ENCODE measurements at regions not wholly inside any gene's neighbourhood (a gene's known extent, or its start where the extent isn't known, plus 50 kb on each side); places are given as distances from the start of the nearest gene placed in this dataset.

GRCh38 chrX:93598076-93598475, 75.3 kb downstream of the NAP1L3 start:
- no peaks in the 10 kb centered on the region for H3K36me3 ChIP-seq (replicated peaks; ENCODE audit: control insufficient read depth, insufficient read depth, low read length)
- no peak overlapping the region for H3K4me3 ChIP-seq (ENCODE audit: insufficient read depth, low read depth, low read length)
- no peak for DNase-seq
- H3K27me3 ChIP-seq (ENCODE audit: control insufficient read depth, insufficient read depth, low read length) = no peaks in the 10 kb centered on the region

- H3K4me3 ChIP-seq (ENCODE audit: insufficient read depth, low read depth, low read length) = no peak overlapping the region
- no peaks in the 10 kb centered on the region for H3K27me3 ChIP-seq (ENCODE audit: control insufficient read depth, insufficient read depth, low read length)
- H3K36me3 ChIP-seq (replicated peaks; ENCODE audit: control insufficient read depth, insufficient read depth, low read length) = no peaks in the 10 kb centered on the region
- no peak for DNase-seq
These were observed 78.6 kb downstream of the NAP1L3 start for GRCh38 chrX:93594780-93595179.

DNA sequence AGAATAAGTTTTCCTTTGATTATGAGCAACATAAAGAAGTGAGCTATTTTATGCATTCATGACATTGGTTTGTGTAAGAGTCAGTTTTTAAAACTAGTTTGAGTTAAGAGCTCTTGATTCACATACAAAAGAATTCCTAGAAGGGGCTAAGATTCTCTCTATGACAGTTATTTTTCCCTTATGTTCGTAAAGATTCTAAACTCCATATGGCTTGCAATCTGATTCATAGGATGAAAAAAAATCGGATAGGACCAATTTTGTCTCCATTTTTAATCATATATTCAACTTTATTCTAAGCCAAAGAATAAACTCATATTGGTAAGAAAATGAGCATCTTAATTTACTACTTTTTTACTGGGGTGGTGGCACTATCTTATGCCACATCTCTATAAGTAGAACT, 79.4 kb downstream of the NAP1L3 start:
- no peak overlapping the region for H3K4me3 ChIP-seq (ENCODE audit: insufficient read depth, low read depth, low read length)
- H3K36me3 ChIP-seq (replicated peaks; ENCODE audit: control insufficient read depth, insufficient read depth, low read length) = no peaks in the 10 kb centered on the region
- DNase-seq = no peak

DNA sequence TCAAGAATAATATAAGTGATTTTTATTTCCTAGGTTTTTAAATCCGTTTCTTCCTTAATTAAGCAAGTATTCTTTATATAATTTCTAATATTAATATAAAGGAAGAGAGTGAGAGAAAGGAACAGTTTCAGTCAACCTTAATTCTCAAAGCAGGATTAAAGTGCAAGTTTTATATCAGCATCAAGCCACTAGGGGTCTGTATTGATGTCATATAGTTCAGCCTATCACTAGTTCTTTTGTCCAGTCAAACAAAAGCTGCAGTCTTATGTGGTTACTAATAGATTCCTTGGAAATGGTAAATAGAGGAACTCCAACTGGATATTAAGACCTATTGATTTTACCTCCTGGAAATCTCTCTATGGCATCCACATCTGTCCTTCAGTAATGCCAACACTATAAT, 82.0 kb downstream of the NAP1L3 start:
- Histone ChIP-seq H3K36me3 (replicated peaks; ENCODE audit: control insufficient read depth, insufficient read depth, low read length) (no peaks in the 10 kb centered on the region), H3K27me3 (ENCODE audit: control insufficient read depth, insufficient read depth, low read length) (no peaks in the 10 kb centered on the region), H3K4me3 (ENCODE audit: insufficient read depth, low read depth, low read length) (no peak overlapping the region)
- peak; percentile 28 for DNase-seq

More for the DNA sequence above, 79.4 kb downstream of the NAP1L3 start:
- no peaks in the 10 kb centered on the region for H3K27me3 ChIP-seq (ENCODE audit: control insufficient read depth, insufficient read depth, low read length)

DNA sequence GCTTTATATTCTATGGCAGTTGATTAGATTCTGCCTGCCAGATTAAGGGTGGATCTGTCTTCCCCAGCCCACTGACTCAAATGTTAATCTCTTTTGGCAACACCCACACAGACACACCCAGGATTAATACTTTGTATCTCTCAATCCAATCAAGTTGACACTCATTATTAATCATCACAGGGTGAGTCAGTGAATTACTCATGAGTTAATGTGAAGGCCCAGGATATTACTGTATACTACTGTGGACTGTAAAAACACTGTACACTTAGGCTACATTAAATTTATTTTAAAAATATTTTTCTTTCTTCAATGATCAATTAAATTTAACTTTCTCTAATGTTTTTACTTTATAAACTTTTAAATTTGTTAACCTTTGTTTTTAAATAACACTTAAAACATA, 87.7 kb downstream of the NAP1L3 start:
- DNase-seq = no peak
- no peaks in the 10 kb centered on the region for H3K36me3 ChIP-seq (replicated peaks; ENCODE audit: control insufficient read depth, insufficient read depth, low read length)

DNA sequence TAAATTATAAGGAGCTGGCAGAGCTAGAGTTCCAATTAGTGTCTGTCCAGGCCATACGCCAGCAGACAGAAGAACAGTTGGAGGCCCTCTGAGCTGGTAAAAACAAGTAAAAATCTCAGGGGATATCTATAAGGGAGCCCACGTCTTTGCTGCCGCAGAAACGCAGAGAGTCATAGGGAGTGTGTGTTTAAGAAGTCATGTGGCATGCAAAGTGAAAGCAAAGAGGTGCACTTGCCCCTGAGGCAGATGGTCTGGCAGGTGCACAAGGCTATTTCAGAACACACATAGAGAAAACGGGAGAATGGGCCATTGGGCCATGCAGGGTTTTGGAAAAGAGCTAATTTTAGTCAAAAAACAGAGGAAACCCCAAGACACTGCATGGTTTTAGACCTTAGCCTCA, 92.7 kb downstream of the NAP1L3 start:
- Histone ChIP-seq H3K27me3 (ENCODE audit: control insufficient read depth, insufficient read depth, low read length) (no peaks in the 10 kb centered on the region), H3K4me3 (ENCODE audit: insufficient read depth, low read depth, low read length) (no peak overlapping the region), H3K36me3 (replicated peaks; ENCODE audit: control insufficient read depth, insufficient read depth, low read length) (no peaks in the 10 kb centered on the region)
- DNase-seq = no peak

More for the DNA sequence above, 87.7 kb downstream of the NAP1L3 start:
- no peaks in the 10 kb centered on the region for H3K27me3 ChIP-seq (ENCODE audit: control insufficient read depth, insufficient read depth, low read length)
- no peak overlapping the region for H3K4me3 ChIP-seq (ENCODE audit: insufficient read depth, low read depth, low read length)

GRCh38 chrX:93538575-93538974, 134.8 kb downstream of the NAP1L3 start:
- Histone ChIP-seq H3K4me3 (ENCODE audit: insufficient read depth, low read depth, low read length) (no peak overlapping the region), H3K27me3 (ENCODE audit: control insufficient read depth, insufficient read depth, low read length) (no peaks in the 10 kb centered on the region), H3K36me3 (replicated peaks; ENCODE audit: control insufficient read depth, insufficient read depth, low read length) (no peaks in the 10 kb centered on the region)
- DNase-seq = peak; percentile 13

GRCh38 chrX:93528917-93529316, 144.5 kb downstream of the NAP1L3 start:
- H3K27me3 ChIP-seq (ENCODE audit: control insufficient read depth, insufficient read depth, low read length) = no peaks in the 10 kb centered on the region
- no peak for DNase-seq
- H3K36me3 ChIP-seq (replicated peaks; ENCODE audit: control insufficient read depth, insufficient read depth, low read length) = no peaks in the 10 kb centered on the region
- H3K4me3 ChIP-seq (ENCODE audit: insufficient read depth, low read depth, low read length) = no peak overlapping the region
